ENCODE measurements at regions not wholly inside any gene's neighbourhood (a gene's known extent, or its start where the extent isn't known, plus 50 kb on each side); places are given as distances from the start of the nearest gene placed in this dataset.
A peak's percentile ranks its signal among the peaks of the same experiment; 100 is the strongest.

- DNase-seq (ENCODE audit: low read depth in 2 of 2): no peak
These were observed 214.2 kb downstream of the RBFOX3 start for GRCh38 chr17:79396696-79397095.

- DNase-seq (ENCODE audit: low read depth in 2 of 2): no peak
These were observed 215.3 kb downstream of the RBFOX3 start for GRCh38 chr17:79395545-79395944.

GRCh38 chr17:79395066-79395465 lies 215.8 kb downstream of the RBFOX3 start:
- DNase-seq (ENCODE audit: low read depth in 2 of 2): no peak

DNA sequence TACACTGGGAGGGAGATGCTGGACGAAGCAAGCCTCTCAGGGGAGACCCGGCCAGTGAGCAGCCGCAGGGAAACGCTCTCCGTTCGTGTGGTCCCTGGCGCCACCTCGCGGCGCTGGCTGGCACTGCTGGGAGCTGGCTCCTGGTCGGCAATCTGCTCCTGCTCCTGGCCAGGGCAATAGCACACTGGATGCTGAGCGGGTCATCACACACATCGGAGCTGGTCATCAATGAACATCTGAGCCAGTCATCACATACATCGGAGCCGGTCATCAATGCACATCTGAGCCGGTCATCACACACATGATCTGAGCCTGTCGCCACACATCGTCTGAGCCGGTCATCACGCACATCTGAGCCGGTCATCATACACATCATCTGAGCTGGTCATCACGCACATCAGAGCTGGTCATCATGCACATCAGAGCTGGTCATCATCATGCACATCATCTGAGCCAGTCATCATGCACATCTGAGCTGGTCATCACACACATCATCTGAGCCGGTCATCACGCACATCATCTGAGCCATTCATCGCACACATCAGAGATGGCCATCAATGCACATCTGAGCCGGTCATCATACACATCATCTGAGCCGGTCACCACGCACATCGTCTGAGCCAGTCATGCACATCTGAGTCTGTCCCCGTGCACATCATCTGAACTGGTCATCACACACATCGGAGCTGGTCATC lies 217.3 kb downstream of the RBFOX3 start:
- peak; percentile 52 to 68 for DNase-seq (ENCODE audit: low read depth in 2 of 2)

- no peak for DNase-seq (ENCODE audit: low read depth in 2 of 2)
These were observed 218.3 kb downstream of the RBFOX3 start for GRCh38 chr17:79392598-79392997.

GRCh38 chr17:79391376-79392233 lies 219.2 kb downstream of the RBFOX3 start:
- DNase-seq (ENCODE audit: low read depth in 2 of 2): peak; percentile 49 to 54

- DNase-seq (ENCODE audit: low read depth in 2 of 2): no peak
These were observed 221.0 kb downstream of the RBFOX3 start for GRCh38 chr17:79389896-79390295.

- DNase-seq (ENCODE audit: low read depth in 2 of 2): no peak
These were observed 222.1 kb downstream of the RBFOX3 start for GRCh38 chr17:79388556-79389295.

DNA sequence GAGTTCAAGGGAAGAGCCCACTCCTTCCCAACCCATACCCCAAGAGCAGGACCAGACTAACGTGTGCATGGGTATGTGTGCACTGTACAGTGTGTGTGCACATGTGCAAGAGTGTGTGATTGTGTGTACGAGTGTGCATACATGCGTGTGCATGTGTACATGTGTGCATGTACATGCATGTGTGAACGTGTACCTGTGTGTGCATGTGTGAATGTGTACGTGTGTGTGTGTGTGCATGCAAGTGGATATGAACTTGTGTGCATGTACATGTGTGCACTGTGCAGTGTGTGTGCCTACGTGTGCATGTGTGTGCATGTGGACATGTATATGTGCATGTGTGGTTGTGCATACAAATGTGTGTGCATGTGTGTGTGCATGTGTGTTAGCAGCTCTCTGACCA lies 223.1 kb downstream of the RBFOX3 start:
- no peak for DNase-seq (ENCODE audit: low read depth in 2 of 2)

- DNase-seq (ENCODE audit: low read depth in 2 of 2): no peak
These were observed 224.8 kb downstream of the RBFOX3 start for GRCh38 chr17:79385962-79386563.

GRCh38 chr17:79382313-79382712 lies 228.5 kb downstream of the RBFOX3 start:
- no peak for DNase-seq (ENCODE audit: low read depth in 2 of 2)

GRCh38 chr17:79379700-79380445 lies 231.0 kb downstream of the RBFOX3 start:
- no peak for DNase-seq (ENCODE audit: low read depth in 2 of 2)

GRCh38 chr17:79377230-79377786 lies 233.5 kb downstream of the RBFOX3 start:
- DNase-seq (ENCODE audit: low read depth in 2 of 2): no peak

- DNase-seq (ENCODE audit: low read depth in 2 of 2): no peak
These were observed 236.0 kb downstream of the RBFOX3 start for GRCh38 chr17:79374807-79375206.

GRCh38 chr17:79374087-79374689 lies 236.7 kb downstream of the RBFOX3 start:
- no peak for DNase-seq (ENCODE audit: low read depth in 2 of 2)

DNA sequence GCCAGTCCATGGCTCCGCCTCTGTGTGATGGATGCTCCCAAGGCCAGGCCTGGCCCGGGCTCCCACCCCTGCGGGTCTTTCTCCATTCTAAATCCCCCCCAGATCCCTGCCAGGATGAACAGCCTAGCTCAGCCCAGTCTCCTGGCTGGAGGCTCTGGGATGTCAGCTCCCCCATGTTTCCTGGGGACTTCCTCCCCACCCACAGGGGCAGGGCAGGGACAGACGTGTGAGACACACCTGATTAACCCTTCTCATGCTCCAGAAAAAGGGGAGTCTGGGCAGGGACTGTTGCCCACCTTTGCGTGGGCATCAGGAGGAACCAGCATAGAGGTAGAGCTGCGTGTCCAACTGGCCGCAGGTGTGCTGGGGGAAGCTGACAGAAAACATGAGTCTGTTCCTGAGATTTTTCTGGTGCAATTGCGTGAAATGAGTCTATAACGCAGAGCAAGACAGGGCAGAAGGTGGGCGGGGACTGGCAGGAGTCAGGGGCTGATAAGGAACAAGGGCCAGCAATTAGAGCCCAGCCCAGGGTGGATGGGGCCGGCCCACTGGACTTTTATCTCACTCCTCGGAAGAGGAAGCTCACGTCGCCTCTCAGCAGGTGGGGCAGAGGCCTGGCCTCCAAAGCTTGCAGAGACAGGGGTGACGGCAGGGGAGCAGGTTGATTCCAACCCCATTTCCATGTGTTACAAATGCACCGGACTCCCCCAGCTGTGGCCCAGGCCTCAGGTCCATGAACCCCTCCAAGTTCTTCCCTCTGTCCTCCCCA lies 238.2 kb downstream of the RBFOX3 start:
- no peak for DNase-seq (ENCODE audit: low read depth in 2 of 2)

DNA sequence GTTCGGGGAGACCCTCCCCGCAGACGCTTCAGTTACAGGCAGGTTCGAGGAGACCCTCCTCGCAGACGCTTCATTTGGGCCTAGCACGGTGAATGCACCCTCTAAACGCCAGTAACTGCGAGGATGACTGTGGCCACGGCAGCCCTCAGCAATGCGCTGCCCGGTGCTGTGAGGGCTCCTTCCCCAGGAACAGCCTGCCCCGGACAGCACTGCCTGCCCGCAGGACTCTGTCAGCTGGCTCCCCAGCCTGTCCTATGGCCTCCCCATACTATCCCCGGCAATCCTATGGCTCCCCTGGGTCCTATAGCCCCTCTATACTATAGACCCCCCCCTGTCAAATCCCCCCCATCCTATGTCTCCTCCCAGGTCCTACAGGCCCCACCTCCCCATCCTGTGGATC lies 238.9 kb downstream of the RBFOX3 start:
- DNase-seq (ENCODE audit: low read depth in 2 of 2): no peak

DNA sequence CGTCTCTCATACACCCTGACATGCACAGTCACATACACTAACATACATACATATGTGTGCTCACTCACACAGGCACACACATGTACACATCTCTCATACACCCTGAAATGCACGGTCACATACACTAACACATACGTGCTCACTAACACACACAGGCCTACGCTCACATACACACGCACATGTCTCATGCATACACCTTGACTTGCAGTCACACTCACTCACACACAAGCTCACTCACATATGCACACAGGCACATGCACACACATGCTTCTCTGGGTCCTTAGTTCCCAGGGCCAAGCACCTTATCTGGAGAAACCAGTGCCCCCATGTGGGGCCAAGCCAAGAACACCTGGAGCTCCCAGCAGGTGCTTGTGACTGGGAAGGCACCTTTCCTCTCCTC lies 240.3 kb downstream of the RBFOX3 start:
- DNase-seq (ENCODE audit: low read depth in 2 of 2): no peak

GRCh38 chr17:79370126-79370525 lies 240.7 kb downstream of the RBFOX3 start:
- DNase-seq (ENCODE audit: low read depth in 2 of 2): no peak

DNA sequence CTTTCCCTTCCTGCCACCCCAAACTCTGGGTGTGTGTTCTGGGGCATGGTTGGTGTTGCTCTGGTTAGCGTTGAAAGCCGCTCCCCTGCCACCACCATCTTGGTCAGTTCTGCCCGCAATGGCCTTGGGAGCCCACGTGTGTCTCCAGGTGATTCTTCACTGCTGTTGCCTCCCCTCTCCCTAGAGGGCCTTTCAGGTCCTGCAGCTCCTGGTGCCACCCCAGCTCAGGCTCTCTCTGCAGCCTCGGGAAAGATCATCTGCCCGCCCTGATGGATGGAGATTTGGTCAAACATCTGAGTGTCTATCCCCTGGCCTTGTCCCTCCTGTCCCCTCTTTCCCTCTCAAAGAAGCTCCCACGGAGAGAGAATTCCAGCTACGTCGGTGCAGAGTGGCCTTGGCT lies 241.3 kb downstream of the RBFOX3 start:
- DNase-seq (ENCODE audit: low read depth in 2 of 2): no peak
